IPS-NIHi11 (cell line): ENCODE measurements at regions not wholly inside any gene's neighbourhood (a gene's known extent, or its start where the extent isn't known, plus 50 kb on each side); places are given as distances from the start of the nearest gene placed in this dataset.

Source experiments
- DNase-seq: peaks from one replicate; pipeline ENCODE4 v3.0.0; 2012; ENCODE audit warnings: mixed read lengths, low spot score

DNA sequence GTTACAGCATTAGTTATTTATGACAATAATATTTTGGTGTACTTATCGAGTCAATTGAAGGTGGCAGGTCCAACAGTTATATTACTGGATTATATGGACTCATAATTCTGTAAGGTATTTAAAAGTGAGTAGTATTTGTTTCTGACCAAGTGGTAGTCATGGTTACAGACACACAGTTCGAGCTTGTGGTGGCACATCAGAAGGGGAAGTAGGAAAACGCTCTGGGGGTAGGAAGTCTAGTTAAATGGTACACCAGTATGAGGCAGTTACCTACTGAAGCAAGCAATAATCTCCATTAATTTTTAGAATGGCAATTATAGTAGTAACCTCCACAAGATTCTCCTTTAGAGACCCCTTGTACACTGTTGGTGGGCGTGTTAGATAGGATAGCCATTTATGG lies 541.2 kb downstream of the ETV1 start:
- DNase-seq: no peak

DNA sequence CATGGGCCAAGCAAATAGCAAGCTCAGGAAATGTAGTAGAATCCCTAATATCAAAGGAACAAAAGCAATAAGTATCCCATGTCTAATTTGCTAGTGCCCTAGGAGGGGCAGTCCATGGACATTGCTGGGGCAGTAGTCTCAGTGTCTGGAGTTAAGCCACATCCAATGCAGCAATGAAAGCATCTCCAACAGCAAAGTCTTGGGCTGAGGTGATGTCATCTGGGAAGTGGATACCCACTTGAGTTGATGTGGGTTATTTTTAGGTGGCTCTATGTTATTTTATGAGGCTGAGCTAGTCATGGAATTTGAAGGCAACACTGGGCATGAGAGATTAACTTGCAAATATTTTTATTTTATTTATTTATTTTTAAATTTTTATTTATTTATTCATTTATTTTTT lies 540.0 kb downstream of the ETV1 start:
- DNase-seq: no peak

DNA sequence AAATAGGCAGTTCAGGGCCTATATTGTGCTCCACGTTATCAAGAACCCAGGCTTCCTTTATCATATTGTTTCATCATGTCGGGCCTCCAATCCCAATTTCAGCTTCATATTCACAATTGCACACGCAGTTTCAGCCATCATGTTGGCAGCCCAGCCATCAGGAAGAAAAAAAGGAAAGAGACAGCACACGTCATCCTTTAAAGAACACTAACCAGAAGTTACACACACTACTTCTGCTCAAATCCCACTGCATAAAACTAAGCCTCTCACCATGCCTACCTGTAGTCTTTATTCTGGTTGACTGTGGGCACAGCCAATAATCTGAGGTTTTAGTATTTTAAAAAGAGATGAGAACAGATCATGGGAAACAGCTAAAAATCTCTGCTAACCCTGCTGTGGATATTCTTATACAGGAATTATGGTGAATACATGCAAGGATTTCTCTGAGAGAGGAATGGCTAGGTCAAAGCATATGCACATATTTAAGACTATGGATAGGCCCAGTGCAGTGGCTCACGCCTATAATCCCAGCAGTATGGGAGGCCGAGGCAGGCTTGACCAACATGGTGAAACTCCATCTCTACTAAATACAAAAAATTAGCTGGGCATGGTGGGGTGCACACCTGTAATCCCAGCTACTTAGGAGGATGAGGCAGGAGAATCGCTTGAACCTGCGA lies 534.4 kb downstream of the ETV1 start:
- no peak for DNase-seq

DNA sequence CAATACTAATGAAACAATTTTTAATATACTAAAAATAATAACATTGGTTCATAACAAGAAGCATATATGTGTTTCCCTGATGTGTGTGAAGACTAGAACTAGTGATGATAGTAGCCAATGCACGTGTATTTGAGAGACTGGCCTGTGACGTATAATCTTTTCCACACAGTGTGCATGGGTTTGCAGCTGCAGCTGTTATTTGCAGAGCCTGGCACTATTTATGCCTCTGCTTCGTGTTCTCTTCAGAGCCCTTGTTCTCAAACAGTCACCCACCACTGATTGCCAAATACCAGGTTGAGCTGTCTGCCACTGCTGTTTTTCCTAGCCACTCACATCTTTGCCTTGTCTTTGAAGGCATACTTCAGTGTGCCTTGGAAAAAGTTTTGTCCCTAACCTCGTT lies 531.7 kb downstream of the ETV1 start:
- DNase-seq: no peak

DNA sequence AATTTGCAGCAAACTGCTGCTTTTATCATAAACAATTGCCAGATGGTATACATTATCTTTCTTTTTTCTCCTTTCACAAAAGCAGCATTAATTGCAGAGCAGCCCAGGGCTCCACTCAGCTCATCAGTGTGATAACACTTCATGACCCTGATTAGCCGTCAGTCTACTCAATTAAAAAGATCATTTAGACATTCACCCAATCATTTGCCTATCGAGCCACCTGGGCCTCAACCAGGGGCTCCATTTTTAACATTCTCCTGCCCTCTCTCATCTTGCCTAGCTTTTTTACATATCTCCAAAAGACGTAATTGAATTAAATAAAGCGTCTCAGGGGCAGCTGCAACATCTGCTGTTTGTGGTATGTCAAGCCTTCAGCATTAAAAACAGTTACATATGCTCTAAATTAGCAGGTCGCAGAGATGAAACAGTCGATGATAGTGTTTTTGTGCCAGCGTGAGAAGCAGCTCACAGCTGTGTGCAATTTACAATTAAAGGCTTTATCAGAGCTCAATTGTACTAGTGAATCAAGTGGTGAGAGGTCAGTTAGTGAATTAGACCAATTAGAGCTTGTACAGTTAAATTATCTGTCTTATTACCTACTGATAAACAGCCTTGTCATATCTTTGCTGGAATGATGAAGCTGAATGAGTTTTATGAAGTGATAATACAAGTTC lies 522.5 kb downstream of the ETV1 start:
- DNase-seq: no peak

GRCh38 chr7:13476881-13477444 lies 512.5 kb downstream of the ETV1 start:
- DNase-seq: no peak

GRCh38 chr7:13489386-13489785 lies 500.1 kb downstream of the ETV1 start:
- no peak for DNase-seq

- no peak for DNase-seq
Measured at GRCh38 chr7:13496976-13497375, 492.5 kb downstream of the ETV1 start.

DNA sequence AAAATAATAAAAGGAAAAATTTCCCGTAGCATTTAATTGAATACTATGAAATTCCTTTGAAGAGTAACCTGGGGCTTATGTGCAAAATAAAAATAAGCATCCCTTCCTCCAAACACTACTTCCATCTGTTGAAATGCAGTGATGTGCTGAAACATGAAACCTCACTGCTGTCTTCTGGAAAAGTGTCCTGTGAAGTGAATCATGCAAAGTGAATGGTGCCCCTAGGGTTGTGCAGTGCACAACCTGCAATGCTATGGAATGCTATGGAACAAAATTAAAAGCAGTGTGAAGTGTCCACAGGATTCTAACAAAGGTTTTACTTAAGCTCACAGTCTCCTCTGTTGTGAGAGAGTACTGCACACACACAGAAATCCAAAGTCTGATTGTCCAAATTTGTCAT lies 480.9 kb downstream of the ETV1 start:
- DNase-seq: no peak

DNA sequence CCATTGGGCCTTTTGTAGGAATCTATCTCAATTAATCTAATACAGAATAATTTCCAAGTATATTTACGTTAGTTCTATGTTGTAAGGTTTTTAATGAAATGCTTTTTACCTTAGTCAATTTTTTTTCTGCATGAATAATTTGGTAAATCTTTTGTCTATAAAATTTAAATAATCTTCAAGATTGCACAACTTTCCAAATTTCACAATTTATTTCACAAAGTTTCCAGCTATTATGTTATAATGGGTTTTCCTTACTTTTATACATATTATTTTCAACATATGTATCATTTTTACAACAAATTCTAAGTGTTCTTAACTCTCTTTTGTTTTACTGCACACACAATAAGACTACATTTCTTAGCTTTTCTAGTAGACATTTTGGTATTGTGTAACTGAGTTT lies 470.7 kb downstream of the ETV1 start:
- DNase-seq: no peak

DNA sequence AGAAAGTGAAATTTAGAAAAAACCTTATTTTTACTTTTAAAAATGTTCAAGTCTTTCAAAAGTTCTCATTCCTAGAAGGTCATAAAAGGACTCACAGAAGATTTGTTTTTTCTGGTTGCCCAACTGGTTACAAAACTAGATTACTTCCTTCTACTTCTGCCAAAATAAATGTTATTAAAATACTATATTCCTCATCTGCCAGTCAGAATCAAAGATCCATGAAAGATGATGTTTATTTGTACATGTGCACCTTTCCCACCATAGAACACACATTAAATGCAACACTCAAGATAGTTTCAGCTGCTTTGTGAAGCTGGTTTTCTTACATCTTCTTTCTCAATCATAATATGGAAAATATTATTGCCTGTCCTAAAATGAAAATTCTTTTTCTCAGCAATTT lies 465.4 kb downstream of the ETV1 start:
- no peak for DNase-seq

DNA sequence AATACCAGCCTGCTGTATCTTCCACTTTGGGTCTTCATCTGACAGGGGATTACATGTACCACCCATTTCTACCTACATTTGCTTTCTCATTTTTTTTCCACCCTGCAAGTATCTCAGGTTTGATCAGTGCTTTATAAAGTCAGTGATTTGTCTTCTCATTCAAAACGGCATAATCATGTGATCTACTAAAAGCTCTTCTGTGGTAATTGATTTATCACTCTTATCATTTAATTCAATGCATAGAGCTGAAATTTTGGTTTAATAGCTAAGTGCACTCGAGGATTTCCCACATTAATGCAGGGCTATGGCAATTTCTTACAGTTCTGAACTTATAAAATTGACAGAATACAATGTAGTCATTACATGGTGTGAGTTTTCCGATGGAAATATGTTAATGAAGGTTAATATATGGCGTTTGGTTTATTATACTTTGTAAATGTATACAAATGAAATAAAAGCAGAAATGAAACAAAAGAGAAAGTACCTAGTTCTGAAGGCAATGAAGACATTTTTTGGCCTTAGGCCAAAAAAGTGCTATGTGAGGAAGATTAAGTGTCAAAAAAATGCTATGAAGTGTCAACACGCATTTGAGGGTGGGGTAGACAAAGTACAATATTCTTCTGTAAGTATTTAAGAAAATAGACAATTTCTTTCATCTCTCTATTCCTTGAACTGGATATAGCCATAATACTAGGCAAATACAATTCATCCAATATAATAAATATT lies 457.3 kb downstream of the ETV1 start:
- DNase-seq: no peak

GRCh38 chr7:13538669-13539068 lies 450.8 kb downstream of the ETV1 start:
- no peak for DNase-seq

DNA sequence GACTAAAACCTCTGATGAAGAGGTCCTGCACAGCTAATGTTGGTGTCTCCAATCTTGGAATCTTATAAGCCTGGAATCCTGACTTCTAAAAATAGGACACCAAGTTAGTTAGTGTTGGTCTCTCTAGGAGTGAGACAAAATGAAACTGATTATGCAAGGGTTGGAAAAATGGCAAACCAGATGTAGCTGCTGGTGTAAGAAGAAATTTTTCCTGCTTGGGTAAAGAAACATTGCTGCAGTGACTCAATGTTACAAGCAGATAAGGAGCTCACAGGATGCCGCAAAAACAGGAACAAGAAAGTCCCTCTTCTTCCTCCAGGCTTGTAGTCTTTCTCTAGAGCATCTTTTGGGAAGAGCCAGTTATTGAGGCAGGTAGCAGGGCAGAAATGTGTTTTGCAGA lies 449.0 kb downstream of the ETV1 start:
- no peak for DNase-seq

DNA sequence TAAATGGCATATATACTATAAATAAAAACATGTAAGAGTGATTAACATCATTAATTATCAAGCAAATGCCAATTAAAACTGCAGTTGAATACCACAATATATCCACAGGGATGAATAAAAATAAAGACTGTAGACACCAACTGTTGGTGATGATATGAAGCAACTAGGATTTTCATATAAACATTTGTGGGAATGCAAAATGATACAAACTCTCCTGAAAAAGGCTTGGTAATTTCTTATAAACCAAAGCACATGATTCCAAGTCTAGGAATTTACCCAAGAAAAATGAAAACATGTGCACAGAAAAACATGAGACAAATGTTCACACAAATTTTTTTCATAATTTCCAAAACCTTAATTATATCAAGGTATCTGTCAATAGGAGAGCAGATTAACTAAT lies 448.1 kb downstream of the ETV1 start:
- no peak for DNase-seq

DNA sequence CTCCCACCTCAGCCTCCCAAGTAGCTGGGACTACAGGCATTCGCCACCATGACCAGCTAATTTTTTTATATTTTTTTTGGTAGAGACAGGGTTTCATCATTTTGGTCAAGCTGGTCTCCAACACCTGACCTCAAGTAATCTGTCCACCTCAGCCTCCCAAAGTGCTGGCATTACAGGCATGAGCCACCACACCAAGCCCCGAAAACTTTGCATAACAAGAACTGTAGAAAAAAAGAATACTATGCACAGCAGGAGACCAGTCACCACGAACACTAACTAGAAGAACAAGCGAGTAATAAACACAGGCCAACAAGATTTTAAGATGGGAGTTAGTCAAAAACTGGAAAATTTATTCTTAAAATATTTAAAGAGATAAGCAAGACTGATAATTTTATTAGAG lies 447.0 kb downstream of the ETV1 start:
- DNase-seq: no peak

DNA sequence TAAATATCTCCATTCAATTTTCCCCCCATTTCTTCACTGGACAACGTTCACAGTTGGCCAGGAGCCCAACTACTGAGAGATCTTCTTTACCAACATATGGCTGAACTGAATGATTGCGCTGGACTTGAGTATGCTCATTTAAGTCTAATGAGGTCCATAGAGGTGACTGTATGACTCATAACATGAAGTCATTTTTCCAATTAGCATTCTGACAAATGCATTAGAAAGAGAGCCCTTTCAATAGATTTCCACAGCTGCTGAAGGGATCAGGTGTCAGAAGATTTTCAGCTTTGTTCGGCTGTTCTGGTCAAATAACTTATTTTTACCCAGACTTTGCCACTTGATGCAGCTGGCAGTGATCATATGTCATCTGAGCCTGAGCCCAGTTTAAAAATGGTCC lies 438.0 kb downstream of the ETV1 start:
- no peak for DNase-seq

- no peak for DNase-seq
Measured at GRCh38 chr7:13560441-13560840, 429.0 kb downstream of the ETV1 start.

- DNase-seq: no peak
Measured at GRCh38 chr7:13563257-13563656, 426.2 kb downstream of the ETV1 start.

DNA sequence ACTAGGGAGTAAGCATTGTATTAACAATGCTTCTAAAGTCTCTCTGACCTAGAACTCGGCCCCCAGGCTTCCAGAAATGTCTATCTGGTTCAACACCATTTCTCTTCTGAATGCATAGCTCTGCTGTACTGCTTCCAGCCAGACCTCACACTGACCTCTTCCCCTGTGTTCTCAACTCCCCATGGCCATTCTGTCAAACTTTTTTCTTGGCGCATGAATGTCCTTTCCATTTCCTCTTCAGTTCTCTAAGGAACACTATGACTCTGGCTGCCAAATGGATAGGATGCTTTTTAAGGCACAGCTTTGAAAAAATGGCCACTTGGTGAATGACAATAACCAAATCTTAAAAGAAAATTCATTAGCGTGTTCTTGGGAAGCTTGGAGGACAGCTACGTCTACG lies 425.8 kb downstream of the ETV1 start:
- no peak for DNase-seq

- no peak for DNase-seq
Measured at GRCh38 chr7:13577566-13578145, 411.8 kb downstream of the ETV1 start.

DNA sequence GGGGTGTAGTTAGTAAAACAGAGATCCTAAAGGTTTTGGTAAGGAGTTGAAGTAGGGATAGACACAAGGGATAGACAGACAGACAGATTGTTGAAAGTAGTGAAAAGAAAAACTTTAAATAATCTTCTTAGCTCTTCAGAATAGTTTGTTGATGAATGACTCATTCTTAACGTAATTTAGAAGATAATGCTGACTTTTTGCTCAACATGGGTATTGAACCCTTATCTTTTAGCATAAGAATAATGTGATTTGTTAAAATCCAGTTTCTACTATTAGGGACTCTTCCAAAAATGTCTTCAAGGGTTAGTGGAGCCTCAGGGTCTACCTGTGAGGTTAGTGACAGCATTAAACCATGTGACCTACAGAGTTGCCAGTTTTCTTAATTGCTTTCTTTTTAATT lies 411.2 kb downstream of the ETV1 start:
- no peak for DNase-seq

GRCh38 chr7:13581097-13581496 lies 408.4 kb downstream of the ETV1 start:
- no peak for DNase-seq
